ENCODE measurements at regions not wholly inside any gene's neighbourhood (a gene's known extent, or its start where the extent isn't known, plus 50 kb on each side); places are given as distances from the start of the nearest gene placed in this dataset.

GRCh38 chr2:78549766-78550165 lies 475.7 kb upstream of the REG3G start:
- TF ChIP-seq CTCF (conservative IDR thresholded peaks at IDR 0.05 in 1 of 2, IDR thresholded peaks at IDR 0.05 in 1 of 2; ENCODE audit: low read depth in 1 of 2, low read length in 2 of 2) (no peak), EZH2 (IDR thresholded peaks at IDR 0.05; ENCODE audit: low read length, missing control alignments) (no peak)
